GM23338 (cell line): ENCODE measurements at regions not wholly inside any gene's neighbourhood (a gene's known extent, or its start where the extent isn't known, plus 50 kb on each side); places are given as distances from the start of the nearest gene placed in this dataset.

Experiments
- CREB1 ChIP-seq: fragments of 250-450 bp; sonication (Bioruptor Pico); IDR thresholded peaks from 2 replicates; pipeline ENCODE4 v1.5.0; 2020; ENCODE audit warnings: low read depth, mild to moderate bottlenecking, moderate library complexity
- NANOG ChIP-seq: IDR thresholded peaks from 2 replicates; pipeline ENCODE4 v1.6.1; 2016; ENCODE audit warnings: antibody characterized with exemption, borderline replicate concordance
- ZNF114 ChIP-seq: fragments of 250-450 bp; sonication (Bioruptor Pico); IDR thresholded peaks from 2 replicates; pipeline ENCODE4 v1.5.0; 2020; ENCODE audit warnings: mild to moderate bottlenecking, moderate library complexity
- TF ChIP-seq, protein P1 (sequence below): fragments of 250-450 bp; sonication (Bioruptor Pico); IDR thresholded peaks from 2 replicates; pipeline ENCODE4 v1.5.0; 2020; ENCODE audit warnings: mild to moderate bottlenecking, moderate library complexity
- TF ChIP-seq, protein P2 (sequence below): IDR thresholded peaks from 2 replicates; pipeline ENCODE4 v1.6.1; 2016; ENCODE audit warnings: antibody characterized with exemption
- TF ChIP-seq, protein P3 (sequence below): IDR thresholded peaks from one replicate; pipeline ENCODE4 v1.6.1; 2018; ENCODE audit warnings: antibody characterized with exemption; ENCODE audit not compliant: unreplicated experiment

DNA sequence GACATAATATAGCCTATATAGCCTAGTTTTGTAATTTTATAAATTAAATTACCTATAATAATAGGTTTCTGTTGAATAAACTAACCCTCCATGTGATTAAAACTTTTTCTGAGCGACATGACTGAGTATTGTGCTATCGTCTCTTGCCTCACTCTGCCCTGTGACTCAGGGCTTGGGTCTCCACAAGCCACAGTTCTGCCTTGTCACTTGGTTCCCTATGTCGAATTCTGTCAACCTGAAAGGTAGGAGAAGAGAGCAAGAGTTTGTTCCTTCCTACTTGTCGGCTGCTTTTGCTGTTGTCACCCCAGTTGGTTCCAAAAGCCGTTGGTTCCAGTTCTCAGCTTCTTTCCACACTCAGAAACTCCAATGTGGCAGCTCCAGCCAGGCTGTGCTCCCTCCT, 285.9 kb downstream of the PSAT1 start (continued):
- TF ChIP-seq, protein P1, sequence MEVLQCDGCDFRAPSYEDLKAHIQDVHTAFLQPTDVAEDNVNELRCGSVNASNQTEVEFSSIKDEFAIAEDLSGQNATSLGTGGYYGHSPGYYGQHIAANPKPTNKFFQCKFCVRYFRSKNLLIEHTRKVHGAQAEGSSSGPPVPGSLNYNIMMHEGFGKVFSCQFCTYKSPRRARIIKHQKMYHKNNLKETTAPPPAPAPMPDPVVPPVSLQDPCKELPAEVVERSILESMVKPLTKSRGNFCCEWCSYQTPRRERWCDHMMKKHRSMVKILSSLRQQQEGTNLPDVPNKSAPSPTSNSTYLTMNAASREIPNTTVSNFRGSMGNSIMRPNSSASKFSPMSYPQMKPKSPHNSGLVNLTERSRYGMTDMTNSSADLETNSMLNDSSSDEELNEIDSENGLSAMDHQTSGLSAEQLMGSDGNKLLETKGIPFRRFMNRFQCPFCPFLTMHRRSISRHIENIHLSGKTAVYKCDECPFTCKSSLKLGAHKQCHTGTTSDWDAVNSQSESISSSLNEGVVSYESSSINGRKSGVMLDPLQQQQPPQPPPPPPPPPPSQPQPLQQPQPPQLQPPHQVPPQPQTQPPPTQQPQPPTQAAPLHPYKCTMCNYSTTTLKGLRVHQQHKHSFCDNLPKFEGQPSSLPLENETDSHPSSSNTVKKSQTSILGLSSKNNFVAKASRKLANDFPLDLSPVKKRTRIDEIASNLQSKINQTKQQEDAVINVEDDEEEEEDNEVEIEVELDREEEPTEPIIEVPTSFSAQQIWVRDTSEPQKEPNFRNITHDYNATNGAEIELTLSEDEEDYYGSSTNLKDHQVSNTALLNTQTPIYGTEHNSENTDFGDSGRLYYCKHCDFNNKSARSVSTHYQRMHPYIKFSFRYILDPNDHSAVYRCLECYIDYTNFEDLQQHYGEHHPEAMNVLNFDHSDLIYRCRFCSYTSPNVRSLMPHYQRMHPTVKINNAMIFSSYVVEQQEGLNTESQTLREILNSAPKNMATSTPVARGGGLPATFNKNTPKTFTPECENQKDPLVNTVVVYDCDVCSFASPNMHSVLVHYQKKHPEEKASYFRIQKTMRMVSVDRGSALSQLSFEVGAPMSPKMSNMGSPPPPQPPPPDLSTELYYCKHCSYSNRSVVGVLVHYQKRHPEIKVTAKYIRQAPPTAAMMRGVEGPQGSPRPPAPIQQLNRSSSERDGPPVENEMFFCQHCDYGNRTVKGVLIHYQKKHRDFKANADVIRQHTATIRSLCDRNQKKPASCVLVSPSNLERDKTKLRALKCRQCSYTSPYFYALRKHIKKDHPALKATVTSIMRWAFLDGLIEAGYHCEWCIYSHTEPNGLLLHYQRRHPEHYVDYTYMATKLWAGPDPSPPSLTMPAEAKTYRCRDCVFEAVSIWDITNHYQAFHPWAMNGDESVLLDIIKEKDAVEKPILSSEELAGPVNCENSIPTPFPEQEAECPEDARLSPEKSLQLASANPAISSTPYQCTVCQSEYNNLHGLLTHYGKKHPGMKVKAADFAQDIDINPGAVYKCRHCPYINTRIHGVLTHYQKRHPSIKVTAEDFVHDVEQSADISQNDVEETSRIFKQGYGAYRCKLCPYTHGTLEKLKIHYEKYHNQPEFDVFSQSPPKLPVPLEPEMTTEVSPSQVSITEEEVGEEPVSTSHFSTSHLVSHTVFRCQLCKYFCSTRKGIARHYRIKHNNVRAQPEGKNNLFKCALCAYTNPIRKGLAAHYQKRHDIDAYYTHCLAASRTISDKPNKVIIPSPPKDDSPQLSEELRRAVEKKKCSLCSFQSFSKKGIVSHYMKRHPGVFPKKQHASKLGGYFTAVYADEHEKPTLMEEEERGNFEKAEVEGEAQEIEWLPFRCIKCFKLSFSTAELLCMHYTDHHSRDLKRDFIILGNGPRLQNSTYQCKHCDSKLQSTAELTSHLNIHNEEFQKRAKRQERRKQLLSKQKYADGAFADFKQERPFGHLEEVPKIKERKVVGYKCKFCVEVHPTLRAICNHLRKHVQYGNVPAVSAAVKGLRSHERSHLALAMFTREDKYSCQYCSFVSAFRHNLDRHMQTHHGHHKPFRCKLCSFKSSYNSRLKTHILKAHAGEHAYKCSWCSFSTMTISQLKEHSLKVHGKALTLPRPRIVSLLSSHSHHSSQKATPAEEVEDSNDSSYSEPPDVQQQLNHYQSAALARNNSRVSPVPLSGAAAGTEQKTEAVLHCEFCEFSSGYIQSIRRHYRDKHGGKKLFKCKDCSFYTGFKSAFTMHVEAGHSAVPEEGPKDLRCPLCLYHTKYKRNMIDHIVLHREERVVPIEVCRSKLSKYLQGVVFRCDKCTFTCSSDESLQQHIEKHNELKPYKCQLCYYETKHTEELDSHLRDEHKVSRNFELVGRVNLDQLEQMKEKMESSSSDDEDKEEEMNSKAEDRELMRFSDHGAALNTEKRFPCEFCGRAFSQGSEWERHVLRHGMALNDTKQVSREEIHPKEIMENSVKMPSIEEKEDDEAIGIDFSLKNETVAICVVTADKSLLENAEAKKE, result no peak
- no peak for TF ChIP-seq CREB1 (CRISPR knock-in tag)
- TF ChIP-seq, protein P2, sequence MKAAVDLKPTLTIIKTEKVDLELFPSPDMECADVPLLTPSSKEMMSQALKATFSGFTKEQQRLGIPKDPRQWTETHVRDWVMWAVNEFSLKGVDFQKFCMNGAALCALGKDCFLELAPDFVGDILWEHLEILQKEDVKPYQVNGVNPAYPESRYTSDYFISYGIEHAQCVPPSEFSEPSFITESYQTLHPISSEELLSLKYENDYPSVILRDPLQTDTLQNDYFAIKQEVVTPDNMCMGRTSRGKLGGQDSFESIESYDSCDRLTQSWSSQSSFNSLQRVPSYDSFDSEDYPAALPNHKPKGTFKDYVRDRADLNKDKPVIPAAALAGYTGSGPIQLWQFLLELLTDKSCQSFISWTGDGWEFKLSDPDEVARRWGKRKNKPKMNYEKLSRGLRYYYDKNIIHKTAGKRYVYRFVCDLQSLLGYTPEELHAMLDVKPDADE, result no peak
- TF ChIP-seq, protein P3, sequence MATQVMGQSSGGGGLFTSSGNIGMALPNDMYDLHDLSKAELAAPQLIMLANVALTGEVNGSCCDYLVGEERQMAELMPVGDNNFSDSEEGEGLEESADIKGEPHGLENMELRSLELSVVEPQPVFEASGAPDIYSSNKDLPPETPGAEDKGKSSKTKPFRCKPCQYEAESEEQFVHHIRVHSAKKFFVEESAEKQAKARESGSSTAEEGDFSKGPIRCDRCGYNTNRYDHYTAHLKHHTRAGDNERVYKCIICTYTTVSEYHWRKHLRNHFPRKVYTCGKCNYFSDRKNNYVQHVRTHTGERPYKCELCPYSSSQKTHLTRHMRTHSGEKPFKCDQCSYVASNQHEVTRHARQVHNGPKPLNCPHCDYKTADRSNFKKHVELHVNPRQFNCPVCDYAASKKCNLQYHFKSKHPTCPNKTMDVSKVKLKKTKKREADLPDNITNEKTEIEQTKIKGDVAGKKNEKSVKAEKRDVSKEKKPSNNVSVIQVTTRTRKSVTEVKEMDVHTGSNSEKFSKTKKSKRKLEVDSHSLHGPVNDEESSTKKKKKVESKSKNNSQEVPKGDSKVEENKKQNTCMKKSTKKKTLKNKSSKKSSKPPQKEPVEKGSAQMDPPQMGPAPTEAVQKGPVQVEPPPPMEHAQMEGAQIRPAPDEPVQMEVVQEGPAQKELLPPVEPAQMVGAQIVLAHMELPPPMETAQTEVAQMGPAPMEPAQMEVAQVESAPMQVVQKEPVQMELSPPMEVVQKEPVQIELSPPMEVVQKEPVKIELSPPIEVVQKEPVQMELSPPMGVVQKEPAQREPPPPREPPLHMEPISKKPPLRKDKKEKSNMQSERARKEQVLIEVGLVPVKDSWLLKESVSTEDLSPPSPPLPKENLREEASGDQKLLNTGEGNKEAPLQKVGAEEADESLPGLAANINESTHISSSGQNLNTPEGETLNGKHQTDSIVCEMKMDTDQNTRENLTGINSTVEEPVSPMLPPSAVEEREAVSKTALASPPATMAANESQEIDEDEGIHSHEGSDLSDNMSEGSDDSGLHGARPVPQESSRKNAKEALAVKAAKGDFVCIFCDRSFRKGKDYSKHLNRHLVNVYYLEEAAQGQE, result no peak
- no peak for TF ChIP-seq NANOG
- TF ChIP-seq ZNF114 (CRISPR knock-in tag), result no peak
